Renal cortex interstitium (tissue), 11 donors: ENCODE measurements at regions not wholly inside any gene's neighbourhood (a gene's known extent, or its start where the extent isn't known, plus 50 kb on each side); places are given as distances from the start of the nearest gene placed in this dataset.
"Not testable (repeated sequence)": the region's sequence is repeated elsewhere in the genome, so short reads cannot be mapped to it uniquely, and the experiment has no call there.

Experiments
- DNase-seq, 11 donors: peaks; one replicate each; pipeline ENCODE4 v3.0.0-alpha.2; 2013; ENCODE audit warnings: low read depth in 9 of 11, low spot score in 4 of 11; ENCODE audit errors: extremely low read depth in 1 of 11

- DNase-seq, result not testable (repeated sequence)
These were observed 607.7 kb downstream of the RPIA start for GRCh38 chr2:89299196-89299595.

- DNase-seq, result not testable (repeated sequence)
These were observed 614.1 kb downstream of the RPIA start for GRCh38 chr2:89305623-89306022.

- not testable (repeated sequence) for DNase-seq
These were observed 615.6 kb downstream of the RPIA start for GRCh38 chr2:89306869-89307637.

GRCh38 chr2:89318990-89319389 lies 627.5 kb downstream of the RPIA start:
- DNase-seq, result not testable (repeated sequence)

- not testable (repeated sequence) for DNase-seq
These were observed 634.4 kb downstream of the RPIA start for GRCh38 chr2:89325894-89326293.

GRCh38 chr2:89326455-89326854 lies 635.0 kb downstream of the RPIA start:
- DNase-seq, result not testable (repeated sequence)

- not testable (repeated sequence) for DNase-seq
These were observed 637.3 kb downstream of the RPIA start for GRCh38 chr2:89328790-89329189.
